GM18861 (cell line): ENCODE measurements at regions not wholly inside any gene's neighbourhood (a gene's known extent, or its start where the extent isn't known, plus 50 kb on each side); places are given as distances from the start of the nearest gene placed in this dataset.
"Not testable (repeated sequence)": the region's sequence is repeated elsewhere in the genome, so short reads cannot be mapped to it uniquely, and the experiment has no call there.

Experiments
- ATAC-seq: cut with Tn5 transposase; IDR thresholded peaks from one replicate; pipeline ENCODE4 v1.9.1; 2021; ENCODE audit not compliant: unreplicated experiment

DNA sequence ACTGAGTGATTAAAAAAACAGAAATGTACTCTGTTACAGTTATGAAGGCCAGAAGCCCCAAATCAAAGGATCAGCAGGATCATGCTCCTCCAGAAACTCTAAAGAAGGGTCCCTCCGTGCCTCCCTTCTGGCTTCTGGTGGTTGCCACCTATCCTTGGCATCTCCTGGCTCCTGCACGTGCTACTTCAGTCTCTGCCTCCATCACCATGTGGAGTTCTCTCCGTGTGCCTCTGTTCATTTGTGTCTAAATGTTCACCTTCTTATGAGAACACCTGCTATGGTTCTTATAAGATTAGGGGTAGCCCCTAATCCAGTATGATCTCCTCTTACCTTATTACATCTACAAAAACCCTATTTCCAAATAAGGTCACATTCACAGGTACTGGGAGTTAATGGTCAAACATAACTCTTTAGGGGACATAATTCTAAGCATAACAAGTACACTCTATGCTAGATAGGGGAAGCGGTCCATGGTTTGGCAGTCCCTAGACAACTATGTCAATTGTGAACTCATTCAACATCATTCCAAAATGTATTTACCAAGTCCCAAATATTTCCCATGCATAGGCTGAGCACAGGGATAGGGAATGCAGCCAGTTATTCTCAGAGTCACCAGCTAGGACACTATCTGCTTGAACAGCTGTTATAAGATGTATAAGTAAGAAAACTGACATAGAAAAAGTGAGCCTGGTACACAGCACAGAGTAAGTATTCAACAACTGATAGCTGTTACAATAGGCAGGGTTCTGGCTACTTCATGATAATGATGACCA lies 295.5 kb upstream of the BOD1L1 start:
- ATAC-seq = no peak

DNA sequence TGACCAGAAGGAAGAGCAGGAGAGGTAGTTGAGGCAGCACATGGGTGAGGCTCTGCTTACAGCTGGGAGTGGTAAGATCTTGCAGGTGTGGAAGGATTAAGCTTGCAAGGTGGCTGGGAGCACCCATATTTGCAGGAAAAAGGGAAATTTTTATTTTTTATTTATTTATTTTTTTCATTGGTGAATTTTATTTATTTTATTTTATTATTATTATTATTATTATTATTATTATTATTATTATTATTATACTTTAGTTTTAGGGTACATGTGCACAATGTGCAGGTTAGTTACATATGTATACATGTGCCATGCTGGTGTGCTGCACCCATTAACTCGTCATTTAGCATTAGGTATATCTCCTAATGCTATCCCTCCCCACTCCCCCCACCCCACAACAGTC lies 297.4 kb upstream of the BOD1L1 start:
- not testable (repeated sequence) for ATAC-seq

DNA sequence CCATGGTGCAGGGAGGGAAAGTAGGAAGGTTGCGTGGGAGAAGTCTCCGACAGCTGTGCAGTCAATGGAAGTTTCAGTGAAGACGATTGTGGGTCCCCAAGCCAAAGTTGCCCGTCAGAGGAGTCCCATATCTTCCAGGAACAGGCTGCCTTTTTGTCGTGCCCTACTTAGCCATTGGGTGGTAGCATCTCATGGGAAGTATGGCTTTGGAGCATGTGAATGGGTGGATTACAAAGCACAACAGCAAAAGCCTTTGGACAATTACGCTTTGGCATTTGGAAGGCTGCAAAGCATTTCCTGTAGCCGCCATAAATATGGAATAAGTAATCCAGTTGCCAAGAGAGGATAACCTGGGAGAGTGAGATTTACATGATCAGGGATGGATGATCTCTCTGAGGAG lies 300.7 kb upstream of the BOD1L1 start:
- no peak for ATAC-seq

DNA sequence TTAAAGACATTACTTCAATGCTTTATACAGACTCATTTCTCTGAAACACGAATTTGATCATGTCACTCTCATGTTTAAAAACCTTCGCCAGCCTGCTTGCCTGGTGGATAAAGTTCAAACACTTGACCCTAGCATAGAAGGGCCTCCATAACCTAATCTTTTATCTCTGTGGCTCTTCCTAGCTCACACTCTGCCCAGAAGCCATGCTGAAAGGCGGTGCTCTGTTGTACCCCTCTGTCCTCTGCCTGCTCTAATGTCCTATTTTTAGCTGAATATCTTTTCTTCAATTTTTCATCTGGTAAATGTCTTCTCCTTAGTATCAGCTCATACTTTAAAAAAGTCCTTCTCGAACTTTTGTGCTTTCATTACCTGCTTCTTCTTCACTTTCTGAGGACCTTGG lies 302.6 kb upstream of the BOD1L1 start:
- ATAC-seq = no peak

DNA sequence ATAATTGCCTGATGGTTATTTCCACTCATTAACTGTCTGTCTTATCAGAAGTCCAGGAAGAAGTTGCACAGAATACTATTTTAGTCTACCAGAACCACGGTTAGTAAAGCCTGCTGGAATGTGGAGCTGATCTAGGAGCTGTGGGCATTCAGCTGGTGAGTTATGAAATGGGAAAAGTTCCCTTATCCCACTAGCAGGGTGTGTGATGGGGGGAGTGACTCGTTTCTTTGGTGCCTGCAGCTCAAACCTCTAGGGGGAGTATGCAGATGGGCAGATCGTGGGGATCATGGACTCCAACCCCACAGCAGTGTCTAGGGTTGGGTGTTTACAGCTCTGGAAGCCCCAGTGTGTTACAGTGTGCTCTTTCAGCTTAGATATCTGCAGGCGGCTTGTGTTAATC lies 305.7 kb upstream of the BOD1L1 start:
- ATAC-seq = no peak

DNA sequence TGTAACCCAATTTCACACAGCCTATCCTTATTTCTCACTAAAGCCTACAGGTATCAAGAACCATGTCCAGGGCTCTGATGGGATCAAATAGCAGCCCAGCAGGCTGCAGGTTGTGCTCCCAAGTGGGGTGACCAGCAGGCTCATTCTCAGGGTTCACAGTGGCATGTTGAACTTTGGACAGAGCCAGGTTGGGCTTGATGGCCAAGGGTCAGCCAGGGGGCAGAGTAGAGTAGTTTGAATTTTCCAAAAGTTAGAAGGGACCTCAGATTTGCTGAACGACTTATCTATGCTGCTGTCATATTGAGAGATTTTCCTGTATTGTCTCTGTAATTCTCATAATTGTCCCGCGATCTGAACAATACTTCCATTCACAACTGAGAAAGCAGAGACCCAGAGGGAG lies 310.8 kb upstream of the BOD1L1 start:
- no peak for ATAC-seq

DNA sequence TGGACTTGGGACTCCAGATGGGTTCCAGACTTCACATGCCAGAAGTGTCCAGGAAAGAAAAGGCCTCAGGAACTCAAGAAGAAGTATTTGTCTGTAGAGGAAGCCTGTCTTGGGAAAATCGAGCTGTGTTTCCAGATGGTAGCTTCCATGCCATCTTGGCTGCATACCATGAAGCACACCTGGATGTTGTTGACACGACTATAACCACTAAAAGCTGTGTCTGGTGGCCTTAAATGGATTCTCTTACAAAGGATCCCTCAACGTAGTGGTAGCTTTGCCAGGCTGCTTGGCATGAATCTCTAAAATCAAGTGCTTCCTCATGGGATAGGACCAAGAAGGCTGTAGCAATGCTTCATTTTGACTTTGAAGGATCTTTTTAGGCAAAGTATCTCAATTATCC lies 313.4 kb upstream of the BOD1L1 start:
- no peak for ATAC-seq

DNA sequence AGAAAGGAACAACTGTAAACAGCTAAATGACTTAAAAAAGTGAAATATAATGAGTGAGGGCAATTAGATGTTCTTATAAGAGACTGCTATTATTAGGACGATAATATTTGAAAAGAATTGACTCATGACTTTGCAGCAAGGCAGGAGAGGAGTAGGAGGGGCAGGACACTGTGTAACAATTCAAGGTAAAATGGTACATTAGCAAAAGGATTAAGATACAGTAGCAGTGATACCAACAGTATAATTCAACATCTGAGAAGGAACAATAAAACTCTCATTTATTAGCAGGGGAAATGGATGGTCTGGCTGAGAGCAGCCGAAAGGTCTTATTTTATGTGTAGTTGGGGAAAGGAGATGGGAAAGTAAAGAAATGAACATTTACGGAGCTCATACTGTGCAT lies 315.5 kb upstream of the BOD1L1 start:
- ATAC-seq = no peak

DNA sequence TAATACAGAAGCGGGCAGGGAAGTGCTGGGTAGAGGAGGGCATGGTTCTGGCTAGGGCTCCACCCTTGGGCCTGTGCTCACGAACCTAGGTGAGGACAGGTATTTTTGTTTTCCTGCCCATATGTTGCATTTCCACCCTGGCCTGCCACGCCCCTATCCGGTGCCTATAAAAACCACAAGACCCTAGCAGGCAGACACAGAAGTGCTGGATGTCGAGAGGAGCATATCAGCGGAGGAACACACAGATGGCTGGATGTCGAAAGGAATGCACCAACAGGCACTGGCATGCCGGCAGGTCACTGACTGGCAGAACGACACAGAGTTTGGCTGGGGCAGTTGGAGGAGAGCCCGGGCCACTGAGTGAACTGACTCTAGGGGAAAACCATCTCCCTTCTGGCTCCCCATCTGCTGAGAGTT lies 316.6 kb upstream of the BOD1L1 start:
- no peak for ATAC-seq

DNA sequence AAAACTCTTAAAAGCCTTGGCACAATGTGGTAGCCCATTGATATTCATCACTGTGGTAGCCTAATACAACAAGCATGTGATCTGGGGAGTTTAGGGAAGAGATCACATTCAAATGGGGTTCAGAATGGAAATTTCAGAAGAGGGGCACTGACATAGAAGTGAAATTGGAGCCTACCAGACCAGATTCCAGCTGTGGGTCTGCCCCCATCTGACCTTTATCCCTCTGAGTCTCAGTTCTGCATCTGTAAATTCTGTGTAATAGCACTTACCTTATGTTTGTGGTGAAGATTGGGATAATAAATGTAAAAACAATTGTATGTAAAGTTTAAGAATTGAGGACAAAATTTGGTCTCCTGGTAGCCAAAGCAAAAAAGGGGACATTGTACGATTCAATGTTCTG lies 320.4 kb upstream of the BOD1L1 start:
- ATAC-seq = no peak

DNA sequence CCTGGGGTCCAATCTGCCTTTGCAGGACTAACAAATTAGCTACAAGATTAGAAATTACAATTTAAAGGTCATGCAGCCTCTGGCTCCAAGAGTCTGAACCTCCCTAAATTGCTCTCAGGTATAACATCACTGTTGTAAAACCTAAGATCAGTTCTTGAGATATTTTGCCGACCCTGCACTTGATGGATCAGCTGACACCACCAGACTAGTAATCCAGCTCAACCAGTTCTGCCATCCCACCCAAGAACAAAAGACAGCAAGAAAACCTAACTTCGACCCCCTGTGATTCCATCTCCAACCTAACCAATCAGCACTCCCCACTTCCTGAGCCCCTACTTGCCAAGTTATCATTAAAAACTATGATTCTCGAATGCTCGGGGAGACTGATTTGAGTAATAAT lies 323.0 kb upstream of the BOD1L1 start:
- no peak for ATAC-seq

DNA sequence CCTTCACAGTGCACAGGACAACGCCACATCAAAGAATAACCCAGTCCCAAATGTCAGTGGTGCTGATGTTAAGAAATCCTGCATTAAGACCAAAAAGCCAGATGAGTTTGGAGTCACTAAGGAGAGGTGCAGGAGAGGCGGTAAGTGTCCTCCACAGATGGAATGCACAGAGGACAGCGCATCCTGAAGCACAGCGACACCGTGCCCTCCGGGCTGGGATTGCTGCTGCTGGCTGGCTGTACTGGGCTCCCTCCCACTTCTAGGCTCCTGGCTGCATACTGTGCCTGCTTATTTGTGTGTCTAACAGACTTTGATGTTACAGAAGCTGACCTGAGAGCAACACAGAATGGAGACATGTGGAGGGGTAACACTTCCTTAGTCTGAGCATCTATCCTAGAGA lies 325.6 kb upstream of the BOD1L1 start:
- ATAC-seq = no peak

DNA sequence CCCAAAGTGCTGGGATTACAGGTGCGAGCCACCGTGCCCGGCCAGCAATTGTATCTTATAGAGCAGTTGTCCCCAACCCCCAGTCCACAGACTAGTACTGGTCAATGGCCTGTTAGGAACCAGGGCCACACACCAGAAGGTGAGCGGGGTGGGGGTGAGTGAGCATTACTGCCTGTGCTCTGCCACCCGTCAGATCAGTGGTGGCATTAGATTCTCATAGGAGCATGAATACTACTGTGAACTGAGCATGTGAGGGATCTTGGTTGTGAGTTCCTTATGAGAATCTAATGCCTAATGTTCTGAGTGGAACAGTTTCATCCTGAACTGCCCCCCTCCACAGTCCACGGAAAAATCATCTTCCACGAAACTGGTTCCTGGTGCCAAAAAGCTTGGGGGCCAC lies 328.0 kb upstream of the BOD1L1 start:
- no peak for ATAC-seq

DNA sequence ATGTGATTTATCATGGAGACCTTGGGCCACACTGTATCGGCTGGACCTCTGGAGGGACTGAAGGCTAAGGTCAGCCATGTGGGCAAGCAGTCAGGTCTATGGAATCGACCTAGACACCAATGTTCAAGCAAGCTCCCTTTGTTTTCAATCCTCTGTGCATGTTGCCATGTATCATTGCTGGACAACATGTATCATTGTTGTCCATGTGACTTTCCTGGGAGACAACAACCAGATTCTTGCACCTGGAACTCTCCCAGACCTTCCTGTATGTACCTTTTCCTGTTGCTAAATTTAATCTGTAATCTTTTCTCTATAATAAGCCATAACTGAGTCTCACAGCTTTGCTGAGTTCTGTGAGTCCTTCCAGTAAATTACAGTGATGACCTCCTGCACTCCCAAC lies 329.4 kb upstream of the BOD1L1 start:
- ATAC-seq = no peak

DNA sequence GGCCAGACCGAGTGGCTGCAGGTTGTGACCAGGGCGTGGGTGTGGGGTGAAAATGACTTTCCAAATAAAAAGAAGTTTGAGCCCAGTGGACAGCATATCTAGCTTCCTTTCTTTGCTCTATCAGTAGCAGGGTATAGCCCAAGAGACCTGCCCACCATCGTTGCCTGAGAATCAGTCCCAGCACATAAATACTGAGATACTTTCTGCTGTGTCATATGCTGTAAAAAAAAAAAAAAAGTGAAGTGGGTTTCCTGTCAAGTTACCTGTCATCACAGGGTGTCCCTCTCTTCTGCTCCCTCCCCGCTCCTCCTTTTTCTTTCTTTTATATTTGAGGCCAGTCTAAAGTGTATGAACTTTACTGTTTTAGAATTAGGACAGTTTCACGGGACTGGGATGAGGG lies 330.3 kb upstream of the BOD1L1 start:
- ATAC-seq = no peak

DNA sequence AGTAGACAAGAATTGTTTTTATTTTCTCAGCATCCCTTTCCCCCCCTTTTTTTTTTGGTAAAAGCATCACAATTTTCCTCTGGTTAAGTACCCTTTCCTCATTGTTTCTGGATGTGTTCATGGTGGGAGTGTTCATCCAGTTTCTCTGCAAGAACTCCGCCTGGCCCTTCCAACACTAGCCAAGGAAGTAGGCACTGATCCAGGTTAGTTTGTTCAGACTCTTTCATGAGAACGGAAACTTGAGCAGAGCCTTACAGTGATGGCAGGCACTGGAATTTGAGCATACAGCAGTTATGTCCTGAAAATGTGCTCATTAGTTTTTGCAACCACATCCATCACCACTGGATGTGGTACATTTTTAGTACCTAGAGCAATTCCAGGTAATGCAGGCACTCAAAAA lies 336.1 kb upstream of the BOD1L1 start:
- no peak for ATAC-seq

DNA sequence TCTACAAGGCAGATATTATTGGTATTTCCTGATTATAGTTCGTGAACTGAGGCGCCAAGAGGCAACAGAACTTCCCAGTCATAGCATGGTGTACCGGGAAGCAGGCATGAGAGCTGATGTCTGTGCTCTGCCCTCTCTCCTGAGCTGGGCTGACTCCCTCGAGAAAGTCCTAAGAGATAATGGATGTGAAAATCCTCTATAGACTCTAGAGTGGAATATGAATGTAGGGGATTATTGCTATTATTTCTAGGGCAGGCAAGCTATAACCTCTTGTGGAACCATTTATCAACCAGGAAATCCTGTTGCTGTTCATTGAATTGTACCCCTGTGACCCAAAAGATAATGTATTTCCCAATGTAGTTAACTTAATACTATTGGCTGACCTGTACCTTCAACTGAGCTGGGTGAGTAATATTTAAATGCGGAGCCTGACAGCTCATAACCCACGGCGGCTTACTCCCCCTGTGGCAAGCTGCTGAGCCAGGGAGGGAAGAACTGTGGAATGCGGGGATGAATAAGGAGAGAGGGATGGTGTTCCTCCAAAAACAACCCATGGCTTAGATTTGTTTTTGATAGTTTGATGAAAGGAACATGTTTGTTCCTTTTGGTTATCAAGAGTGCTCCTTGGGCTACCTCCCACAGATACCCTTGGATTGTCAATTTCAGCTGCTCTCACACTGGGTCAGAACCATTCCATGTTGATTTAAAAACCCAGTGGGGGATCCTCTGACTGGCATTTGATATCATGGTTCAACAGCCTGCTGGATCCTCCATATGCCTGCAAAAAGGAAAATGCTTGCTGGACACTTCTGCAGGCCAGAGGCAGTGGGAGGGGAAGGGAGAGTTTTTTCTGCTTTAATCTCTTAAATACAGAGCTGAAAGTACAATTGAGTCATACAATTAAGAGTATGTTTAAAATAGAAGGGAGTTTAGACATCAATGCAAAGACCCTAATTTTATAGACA lies 339.0 kb upstream of the BOD1L1 start:
- no peak for ATAC-seq

DNA sequence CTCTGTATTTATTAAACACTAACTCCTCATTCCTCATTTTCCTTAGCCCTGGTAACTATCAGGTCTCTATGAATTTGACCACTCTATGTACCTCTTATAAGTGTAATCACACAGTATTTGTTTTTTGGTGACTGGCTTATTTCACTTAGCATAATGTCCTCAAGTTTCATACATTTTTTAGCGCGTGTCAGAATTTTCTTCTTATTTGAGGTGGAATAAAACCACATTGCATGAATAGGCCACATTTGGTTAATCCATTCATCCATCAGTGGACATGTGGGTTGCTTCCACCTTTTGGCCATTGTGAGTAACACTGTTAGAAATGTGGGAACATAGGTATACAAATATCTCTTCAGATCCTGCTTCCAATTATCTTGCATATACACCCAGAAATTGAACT lies 341.2 kb upstream of the BOD1L1 start:
- no peak for ATAC-seq

DNA sequence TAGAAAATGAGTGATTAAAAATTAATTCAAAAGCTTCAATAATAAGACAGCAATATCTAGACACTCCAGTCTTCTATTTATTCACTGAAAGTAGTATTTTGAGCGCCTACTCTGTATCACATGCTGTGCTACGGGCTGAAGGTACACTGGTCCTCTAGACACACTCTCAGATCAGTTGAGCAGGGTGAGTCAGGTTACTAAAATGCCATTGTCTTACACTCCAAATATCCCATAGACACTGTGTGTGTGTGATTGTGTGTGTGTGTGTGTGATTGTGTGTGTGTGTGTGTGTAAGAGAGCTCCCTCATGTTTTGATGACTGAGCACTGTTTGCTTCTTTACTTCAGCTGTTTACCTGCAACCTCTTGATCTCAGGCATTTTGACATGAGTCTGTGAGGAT lies 342.8 kb upstream of the BOD1L1 start:
- ATAC-seq = no peak

DNA sequence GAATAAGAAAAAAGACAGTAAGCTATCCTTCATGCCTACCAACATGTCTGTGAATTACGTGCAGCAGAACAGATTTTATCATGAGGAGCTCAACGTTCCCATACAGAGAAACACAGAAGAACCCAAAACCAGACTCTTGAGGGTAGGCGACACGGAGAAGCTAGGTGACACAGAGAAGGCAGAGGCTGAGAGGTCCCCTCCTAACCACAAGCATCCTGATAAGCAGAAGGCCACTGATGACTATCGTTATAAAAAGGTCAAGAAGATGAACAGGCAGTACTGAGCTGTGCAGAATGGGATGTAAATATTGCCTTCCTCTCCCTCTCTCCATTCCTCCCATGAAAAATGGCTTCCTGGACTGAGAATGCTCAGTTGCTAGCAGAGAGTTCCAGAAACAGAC lies 350.2 kb upstream of the BOD1L1 start:
- ATAC-seq = no peak

DNA sequence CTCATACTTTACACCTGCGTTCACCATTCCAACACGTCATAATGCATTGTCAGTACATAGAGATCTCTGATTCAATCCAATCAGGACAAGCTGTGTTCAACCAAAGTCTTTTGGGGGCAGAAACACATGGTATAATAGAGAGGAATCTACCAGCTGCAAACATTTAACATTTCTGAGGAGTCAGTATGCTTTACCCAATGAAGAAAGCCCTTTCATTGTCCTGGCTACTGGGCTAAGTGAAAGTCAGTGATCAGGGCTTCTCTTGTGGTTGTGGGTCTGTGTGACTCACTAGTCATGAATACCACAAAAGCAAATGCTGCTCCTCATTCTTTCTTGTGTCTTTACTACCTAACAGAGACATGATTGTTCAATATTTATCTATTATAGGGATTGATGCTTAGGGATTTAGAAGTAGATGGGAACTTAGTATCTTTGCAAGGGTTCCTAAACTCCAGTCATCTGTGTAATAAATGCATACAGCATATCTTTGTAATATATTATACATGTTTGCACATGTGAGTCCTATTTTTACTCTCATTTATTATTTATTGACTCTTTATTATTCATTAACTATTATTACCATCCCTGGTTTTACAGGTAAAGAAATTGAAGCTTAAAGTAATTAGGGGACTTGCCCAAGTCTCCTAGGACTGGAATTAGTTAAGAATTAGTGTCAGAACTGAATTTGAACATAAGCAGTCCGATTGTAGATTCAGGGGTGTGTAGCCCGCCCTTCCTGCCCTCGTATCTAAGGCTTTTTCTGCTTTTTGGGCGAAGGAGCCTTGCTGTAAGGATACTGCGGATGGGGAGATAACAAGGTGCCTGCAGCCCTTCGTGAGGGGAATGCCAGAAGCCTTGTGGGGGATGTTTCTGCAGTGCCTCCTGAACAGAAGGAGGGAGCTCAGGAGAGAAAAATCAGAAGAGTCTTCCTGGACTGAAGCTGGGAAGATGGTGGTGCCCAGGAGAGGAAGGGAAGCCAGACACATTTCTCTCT lies 353.1 kb upstream of the BOD1L1 start:
- ATAC-seq = peak; percentile 79
